NT2/D1 (cell line): ENCODE measurements at regions not wholly inside any gene's neighbourhood (a gene's known extent, or its start where the extent isn't known, plus 50 kb on each side); places are given as distances from the start of the nearest gene placed in this dataset.
"Not testable (repeated sequence)": the region's sequence is repeated elsewhere in the genome, so short reads cannot be mapped to it uniquely, and the experiment has no call there.

Source experiments
- YY1 ChIP-seq: IDR thresholded peaks from 2 replicates; pipeline ENCODE4 v1.6.1; 2011; ENCODE audit not compliant: insufficient read length, insufficient read depth
- ZNF274 ChIP-seq: IDR thresholded peaks from 2 replicates; pipeline ENCODE4 v1.6.1; 2011; ENCODE audit warnings: mild to moderate bottlenecking, low read depth, low read length

- not testable (repeated sequence) for TF ChIP-seq ZNF274, YY1
Measured at GRCh38 chr7:135872861-135873260, 104.3 kb downstream of the MTPN start.
